GM18520 (cell line): ENCODE measurements at regions not wholly inside any gene's neighbourhood (a gene's known extent, or its start where the extent isn't known, plus 50 kb on each side); places are given as distances from the start of the nearest gene placed in this dataset.
"Not testable (repeated sequence)": the region's sequence is repeated elsewhere in the genome, so short reads cannot be mapped to it uniquely, and the experiment has no call there.

Experiments used
- ATAC-seq: cut with Tn5 transposase; IDR thresholded peaks from one replicate; pipeline ENCODE4 v1.9.1; 2021; ENCODE audit not compliant: unreplicated experiment

DNA sequence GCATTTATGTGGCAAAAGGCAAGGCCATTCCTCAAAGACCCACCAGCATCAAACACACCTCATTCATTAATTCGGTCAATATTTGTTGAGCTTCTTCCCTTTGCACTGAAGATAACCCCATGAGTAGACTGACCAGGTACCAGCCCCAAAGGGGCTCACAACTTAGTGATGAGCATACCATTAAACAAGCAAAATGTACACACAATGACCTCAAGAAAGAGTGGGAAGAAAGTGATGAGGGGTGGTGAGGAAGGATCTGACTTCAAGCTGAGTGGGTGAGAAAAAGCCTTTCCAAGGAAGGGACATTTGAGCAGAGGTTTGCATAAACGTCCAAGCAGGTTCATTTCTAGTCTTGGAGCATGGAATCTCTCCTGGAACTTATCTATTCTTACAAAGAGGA, 562.5 kb downstream of the TOX3 start:
- no peak for ATAC-seq

DNA sequence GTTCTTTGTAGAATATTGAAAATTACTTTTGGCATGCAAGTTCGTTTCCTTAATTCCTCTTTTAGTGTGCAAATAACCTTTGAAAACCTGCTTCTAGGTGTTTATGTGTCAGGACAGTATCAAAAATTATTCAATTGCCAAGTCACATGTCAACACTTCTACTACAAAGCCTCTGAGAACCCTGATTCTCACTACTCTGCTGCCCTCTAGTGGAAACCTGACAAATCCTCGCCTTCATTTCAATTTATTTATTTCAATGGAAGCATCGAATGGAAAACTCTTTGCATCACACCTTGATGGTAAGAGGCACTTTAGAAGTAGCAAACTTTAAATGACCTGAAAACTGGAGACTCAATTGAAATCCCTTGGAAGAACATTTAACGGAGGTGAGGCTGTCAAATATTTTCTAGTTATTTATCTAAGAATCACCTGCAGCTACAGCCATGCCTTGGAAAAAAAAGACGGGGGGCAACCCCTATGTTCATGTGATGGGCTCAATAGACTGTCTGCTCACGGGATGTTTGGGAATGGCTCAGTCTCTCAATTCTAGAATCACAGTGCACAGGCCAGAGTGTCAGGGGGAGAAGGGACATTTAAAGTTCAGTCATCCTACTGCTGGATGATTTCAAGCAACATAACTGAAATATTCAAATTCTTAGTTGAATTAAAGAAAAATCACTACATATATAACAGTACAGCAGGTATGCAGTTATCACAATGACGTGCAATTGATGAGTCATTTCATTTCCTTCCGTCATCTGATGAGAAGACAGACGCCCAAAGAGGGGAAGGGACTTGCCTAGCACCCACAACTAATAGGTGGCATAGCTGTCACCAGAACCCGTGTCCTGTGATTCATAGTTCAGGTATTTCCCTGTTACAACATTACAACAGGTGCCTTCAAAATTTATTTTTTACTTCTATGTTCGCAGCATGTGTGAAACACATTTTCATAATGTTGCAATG, 563.9 kb downstream of the TOX3 start:
- ATAC-seq, result no peak

DNA sequence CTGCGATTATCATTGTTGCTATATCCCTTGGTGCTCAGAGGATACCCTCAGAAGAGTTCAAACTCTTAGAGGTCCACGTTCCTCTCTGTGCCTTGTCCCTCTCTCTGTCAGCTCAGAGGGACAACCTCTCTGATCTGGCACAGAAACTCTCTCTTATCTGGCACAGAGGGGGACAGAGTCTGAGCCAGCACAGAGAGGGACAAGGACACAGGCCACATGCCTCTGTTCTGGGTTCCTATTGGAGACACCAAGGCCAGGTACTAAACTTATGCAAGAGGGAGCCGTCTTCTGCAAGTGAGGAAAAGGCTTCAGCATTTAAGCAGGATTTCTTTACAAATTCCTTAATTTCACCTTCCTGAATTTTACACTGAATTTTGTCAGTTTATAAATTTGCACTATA, 565.2 kb downstream of the TOX3 start:
- ATAC-seq, result no peak

DNA sequence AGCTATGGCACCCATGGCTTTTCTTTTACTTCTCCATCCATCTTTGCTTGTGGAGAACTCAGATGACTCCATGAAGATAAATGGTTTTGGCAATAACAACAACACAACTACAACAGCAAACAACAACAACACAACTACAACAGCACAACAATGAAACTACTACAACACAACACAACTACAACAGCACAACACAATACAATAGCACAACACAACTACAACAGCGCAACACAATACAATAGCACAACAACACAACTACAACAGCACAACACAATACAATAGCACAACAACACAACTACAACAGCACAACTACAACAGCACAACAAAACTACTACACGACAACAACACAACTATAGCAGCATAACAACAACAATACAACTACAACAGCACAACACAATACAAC, 569.4 kb downstream of the TOX3 start:
- ATAC-seq, result not testable (repeated sequence)

- no peak for ATAC-seq
These were observed 575.8 kb downstream of the TOX3 start for GRCh38 chr16:51971184-51971583.

DNA sequence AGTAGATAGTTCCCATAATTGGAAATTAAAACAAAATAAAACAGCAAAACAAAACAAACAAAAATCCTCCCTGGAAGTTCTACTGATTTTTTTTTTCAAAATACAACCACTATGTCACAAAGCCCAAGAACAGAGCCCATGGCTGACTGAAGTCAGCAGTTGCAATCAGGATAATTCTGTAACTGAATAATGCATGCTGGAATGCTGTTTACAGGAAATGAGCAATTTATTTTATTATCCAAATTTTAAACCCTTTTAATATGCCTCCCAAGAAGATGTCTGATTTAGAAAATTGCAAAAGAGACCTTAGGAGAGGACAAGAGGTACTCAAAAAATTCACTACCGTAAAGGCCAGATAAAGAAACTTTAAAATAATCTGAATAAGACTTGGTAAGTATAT, 578.2 kb downstream of the TOX3 start:
- ATAC-seq, result no peak

DNA sequence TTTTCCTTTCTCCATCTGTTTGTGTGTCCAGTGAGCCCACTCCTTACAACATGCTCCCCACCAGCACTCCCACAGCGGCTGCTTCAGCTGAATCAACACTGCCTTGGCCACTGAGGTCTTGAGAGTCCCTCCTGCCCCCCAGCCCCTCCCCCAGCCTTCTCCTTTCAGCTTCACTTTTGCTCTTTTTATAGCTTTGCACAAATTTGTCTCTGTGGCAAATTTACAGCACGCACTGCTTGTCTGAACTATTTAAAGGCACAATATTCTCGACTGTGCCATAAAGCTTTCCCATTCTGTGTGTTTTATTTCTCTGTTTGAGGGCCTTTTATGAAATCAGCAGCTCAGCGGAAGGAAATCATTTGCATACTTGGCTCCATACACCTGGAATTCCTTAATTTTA, 579.3 kb downstream of the TOX3 start:
- no peak for ATAC-seq

- ATAC-seq, result no peak
These were observed 586.0 kb downstream of the TOX3 start for GRCh38 chr16:51960931-51961330.

GRCh38 chr16:51953286-51953985, 593.5 kb downstream of the TOX3 start:
- ATAC-seq, result no peak

DNA sequence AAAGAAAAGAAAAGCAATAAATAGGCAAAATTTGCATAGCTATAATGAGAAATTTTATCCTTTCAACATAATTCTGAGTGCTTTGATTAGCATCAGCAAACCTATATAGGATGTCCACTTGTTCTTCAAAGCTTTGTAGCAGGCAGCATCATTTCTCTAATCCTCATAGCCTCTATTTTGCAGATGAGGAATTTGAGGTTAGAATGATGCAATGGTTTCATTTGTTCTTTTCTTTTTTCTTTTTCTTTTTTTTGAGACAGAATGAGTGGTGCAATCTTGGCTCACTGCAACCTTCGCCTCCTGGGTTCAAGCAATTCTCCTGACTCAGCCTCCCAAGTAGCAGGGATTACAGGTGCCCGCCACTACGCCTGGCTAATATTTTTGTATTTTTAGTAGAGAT, 594.4 kb downstream of the TOX3 start:
- ATAC-seq, result no peak

- no peak for ATAC-seq
These were observed 595.2 kb downstream of the TOX3 start for GRCh38 chr16:51951668-51952298.

DNA sequence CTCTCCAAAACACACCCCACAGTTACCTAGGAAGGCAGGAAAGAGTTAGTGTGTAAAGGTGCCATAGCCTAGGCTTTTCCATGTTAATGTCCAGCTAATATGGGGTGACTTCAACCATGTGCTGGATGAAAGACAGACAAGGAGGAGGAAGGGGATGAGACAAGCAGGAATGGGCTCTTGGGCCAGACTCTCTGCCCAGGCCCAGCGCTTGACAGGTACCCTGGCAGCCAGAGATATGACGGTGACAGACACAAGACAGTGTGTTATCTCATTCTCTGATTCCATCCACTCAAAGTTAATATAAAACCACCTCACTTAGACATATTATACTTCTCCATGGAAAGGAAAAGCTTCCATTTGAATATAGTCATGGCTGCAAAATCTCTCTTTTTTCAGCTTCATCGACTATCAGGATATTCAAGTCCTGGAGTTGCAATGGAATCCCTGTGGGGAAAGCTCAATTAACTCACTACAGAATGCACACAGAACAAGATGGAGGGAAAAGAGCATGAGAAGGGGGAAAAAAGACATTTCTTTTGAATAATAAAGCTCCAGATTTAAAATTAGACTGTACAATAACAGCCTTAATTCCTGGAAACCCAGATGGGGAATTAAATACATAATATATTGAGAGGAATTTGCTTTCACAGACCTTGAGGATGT, 596.7 kb downstream of the TOX3 start:
- no peak for ATAC-seq

GRCh38 chr16:51949282-51949681, 597.7 kb downstream of the TOX3 start:
- no peak for ATAC-seq

GRCh38 chr16:51941412-51941811, 605.5 kb downstream of the TOX3 start:
- no peak for ATAC-seq

- no peak for ATAC-seq
These were observed 606.8 kb downstream of the TOX3 start for GRCh38 chr16:51940183-51940582.

GRCh38 chr16:51939378-51939871, 607.5 kb downstream of the TOX3 start:
- ATAC-seq, result no peak

DNA sequence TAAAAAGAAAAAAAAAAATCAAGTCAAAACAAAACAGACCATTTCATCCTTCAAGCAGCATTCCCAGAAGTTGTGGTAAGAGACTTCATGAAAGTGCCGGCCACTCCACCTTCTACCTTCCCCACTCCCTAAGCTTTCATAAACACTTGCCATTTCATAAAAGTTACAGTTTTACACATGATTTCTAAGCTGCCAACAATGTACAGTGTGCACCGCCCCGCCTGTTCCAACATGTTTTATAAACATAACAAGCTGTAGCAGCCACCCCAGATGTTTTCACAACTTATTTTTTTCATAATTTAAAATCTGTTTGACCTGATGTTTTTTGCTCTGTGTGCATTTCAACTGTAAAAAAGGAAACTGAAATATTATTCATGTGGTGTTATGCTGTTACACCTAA, 608.1 kb downstream of the TOX3 start:
- ATAC-seq, result no peak

- ATAC-seq, result no peak
These were observed 609.2 kb downstream of the TOX3 start for GRCh38 chr16:51937771-51938170.

DNA sequence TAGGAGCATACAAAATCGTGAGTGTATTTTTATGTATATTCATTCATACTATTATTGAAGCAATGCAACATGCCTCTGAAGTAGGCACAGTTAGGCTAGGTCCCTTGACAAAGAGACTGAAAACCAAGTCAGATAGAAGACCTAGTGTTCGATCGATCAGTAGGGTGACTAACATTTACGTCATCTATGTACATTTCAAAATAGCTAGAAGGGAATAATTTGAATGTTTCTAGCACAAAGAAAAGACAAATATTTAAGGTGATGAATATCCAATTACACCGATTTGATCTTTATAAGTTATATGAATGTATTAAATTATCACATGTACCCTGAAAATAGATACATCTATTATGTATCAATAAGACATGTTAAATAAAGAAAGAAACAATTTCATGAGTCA, 610.1 kb downstream of the TOX3 start:
- ATAC-seq, result no peak

DNA sequence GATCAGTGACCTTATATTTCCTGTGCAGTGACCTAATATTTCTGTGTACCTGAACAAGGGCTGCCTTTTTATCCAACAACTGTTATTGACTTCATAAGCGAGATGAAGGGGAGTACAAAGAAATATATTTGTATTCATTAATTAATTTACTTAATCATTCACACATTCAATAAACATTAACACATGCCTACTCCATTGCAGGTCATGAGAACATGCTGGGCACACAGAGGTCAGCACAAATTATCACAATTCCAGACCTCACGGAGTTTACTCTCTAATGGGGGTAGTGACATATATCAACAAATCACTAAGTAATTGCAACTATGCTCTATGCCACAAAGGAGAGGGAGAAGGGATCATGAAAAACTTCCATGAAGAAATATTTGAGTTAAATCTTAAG, 614.6 kb downstream of the TOX3 start:
- no peak for ATAC-seq

- no peak for ATAC-seq
These were observed 615.3 kb downstream of the TOX3 start for GRCh38 chr16:51931653-51932052.
